GM21515 (cell line): ENCODE measurements at regions not wholly inside any gene's neighbourhood (a gene's known extent, or its start where the extent isn't known, plus 50 kb on each side); places are given as distances from the start of the nearest gene placed in this dataset.
"Not testable (repeated sequence)": the region's sequence is repeated elsewhere in the genome, so short reads cannot be mapped to it uniquely, and the experiment has no call there.

Experiments used
- ATAC-seq: cut with Tn5 transposase; IDR thresholded peaks from one replicate; pipeline ENCODE4 v1.9.1; 2021; ENCODE audit not compliant: unreplicated experiment

DNA sequence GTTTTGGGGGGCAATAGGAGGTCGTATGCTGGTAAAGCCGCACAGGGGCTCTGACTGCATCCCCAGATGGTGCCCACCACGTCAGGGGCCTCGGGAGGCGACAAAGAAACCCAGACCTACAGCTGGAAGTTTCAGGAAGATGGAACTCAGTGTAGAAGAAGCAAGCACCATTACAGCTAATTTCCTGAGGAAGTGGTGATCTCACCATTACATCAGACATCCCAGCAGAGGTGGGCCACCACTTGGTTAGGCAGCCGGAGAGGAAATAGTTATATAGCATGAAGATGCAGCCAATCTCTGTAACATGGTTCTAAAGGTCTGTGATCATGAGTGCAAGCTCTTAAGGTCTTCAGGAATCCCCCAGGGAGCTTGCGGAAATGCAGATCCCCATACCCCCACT, 127.3 kb upstream of the PCBD1 start:
- no peak for ATAC-seq

DNA sequence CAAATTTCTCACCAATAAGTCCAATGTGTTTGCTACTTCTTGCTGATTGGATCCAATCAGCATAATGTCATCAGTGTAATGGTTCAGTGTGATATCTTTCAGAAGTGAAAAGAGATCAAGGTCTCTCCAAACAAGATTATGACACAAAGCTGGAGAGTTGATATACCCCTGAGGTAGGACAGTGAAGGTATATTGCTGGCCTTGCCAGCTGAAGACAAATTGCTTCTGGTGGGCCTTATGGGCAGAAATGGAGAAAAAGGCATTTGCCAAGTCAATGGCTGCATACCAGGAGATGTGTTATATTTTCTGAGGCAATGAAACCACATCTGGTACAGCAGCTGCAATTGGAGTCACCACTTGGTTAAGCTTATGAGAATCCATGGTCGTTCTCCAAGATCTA, 131.7 kb upstream of the PCBD1 start:
- ATAC-seq = not testable (repeated sequence)

DNA sequence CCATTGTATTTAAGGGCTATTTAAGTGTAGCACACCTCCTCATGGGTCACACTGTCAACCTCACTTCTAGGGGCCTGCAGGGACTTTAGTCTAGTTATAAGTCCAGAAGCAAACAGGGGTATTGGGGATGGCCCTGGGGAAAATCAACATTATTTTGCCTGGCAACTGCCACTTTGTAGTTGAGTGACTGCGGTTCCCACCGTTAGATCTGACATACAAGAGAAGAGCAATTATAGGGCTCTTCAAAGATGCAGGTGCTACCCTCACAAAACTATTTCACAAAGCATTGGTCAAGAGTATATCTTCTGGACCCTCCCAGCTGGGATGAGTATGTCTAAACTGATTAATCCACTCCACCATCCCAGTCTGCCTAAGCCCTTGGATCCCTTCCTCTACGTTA, 133.0 kb upstream of the PCBD1 start:
- no peak for ATAC-seq

DNA sequence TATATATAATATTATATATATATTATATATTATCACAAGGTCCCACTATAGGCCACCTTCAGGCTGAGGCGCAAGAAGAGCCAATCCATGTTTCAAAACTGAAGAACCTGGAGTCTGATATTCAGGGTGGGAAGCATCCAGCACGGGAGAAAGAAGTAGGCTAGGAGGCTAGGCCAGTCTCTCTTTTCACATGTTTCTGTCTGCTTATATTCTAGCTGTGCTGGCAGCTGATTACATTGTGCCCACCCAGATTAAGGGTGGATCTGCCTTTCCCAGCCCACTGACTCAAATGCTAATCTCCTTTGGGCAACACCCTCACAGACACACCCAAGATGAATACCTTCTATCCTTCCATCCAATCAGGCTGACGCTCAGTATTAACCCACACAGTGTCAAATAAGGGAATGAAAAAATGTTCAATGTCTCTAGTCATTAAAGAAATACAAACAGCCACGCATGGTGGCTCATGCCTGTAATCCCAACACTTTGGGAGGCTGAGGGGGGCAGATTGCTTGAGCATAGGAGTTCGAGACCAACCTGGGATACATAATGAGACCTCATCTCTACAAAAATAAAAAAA, 135.4 kb upstream of the PCBD1 start:
- ATAC-seq = no peak

DNA sequence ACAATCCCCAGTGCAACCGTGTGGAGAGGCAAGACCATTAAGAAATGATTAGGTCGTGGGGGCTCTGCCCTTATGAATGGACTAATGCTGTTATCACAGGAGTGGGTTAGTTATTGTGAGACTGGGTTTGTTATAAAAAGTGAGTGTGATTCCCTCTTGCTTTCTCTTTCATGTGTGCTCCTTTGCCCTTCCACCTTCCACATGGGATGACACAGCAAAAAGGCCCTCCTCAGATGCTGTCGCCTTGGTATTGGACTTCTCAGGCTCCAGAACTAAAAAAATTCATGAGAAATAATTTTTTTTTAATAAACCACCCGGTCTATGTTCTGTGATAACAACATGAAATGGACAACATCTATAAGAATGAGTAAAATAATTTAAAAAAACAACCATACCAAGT, 136.1 kb upstream of the PCBD1 start:
- no peak for ATAC-seq

DNA sequence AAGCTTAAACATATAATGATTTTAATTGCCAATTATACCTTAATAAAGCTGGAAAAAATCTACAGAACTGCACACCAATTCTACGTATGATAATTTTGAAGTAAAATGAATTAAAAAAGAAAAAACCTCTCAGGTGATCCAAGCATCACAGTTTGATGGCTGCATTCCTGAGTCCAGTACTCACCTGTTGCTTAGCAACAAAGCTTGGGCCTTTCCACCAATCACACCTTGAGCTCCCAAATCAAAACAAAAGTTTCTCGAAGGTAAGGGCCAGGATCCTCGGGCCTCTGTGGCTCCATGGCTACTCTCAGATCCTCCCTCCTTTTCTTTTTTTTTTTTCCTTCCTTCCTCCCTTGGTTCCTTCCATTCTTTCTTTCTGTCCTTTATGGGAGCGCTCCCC, 137.2 kb upstream of the PCBD1 start:
- no peak for ATAC-seq

DNA sequence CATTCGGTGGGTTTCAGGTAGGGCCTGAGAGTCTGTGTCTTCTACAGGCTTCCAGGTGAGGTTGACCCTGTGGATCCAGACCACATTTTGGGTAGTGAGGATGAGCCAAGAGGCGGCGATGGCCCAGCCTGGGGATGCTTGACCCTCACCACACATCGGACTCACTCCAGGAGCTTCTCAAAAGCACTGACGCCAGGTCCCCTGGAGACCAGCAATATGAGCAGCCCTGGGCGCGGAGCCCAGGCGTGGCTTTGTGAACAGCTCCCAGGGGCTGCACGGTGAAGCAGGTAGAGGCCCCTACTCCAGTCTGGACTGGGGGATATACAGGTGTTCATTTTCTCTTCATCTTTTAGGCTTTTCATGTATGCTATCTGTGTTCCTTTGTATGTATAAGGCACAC, 139.7 kb upstream of the PCBD1 start:
- no peak for ATAC-seq

DNA sequence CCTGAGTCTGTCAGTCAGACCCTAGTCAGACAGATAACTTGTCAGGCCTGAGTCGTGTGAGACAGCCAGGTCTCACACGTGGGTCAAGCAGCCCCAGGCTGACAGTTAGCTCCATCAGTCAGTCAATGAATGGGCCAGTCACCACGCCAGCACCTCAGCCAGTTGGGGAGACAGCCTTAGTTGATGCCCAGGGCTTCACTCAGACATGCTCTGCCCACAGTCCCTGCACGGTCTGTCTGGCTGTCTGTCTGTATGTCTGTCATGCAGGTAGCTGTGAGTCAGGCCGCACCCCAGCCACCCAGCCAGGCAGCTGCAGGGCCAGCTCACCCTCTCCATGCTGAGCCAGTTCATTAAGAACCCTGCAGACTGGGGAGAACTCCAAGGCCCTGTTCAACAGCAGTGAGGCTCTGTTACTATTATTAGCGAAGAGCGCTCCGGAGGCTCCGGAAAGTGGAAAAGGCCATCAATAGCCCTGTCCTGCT, 141.1 kb upstream of the PCBD1 start:
- no peak for ATAC-seq

DNA sequence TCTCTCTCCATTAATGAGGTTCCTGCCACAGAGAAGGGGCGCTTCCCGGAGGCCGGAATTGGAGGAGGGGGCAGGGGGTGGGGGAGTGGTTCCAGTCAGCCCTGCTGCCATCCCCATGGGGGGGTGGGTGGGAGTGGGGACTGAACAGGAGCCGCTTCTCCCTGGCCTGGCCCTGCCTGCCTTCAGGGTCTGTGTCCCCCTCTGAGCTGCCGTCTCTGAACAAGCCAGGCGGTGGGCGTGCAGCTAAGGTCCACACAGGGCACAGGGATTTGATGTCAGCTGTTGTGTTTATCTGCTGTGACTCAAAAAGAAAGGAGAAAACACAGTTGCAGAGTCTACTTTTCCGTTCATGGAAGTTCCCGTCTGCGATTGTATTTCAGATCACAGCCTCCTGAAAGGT, 141.5 kb upstream of the PCBD1 start:
- ATAC-seq = no peak

DNA sequence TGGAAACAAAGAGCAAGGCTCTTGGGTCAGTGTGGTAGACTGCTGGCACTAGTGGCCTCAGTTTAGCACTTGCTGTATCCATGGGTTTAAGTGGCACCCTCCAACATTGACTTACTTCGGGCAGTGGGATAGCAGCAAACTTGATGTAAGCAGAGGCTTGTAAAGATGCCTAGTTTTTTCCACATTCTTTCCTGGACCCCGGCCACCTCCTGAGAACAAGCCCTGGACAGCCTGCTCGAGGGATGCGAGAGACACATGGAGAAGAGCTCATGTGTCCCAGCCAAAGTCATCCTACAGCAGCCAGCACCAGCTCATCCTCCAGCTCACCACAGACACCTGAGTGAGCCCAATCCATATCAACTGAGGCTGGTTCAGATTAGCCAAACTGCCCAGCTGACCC, 142.7 kb upstream of the PCBD1 start:
- ATAC-seq = no peak

DNA sequence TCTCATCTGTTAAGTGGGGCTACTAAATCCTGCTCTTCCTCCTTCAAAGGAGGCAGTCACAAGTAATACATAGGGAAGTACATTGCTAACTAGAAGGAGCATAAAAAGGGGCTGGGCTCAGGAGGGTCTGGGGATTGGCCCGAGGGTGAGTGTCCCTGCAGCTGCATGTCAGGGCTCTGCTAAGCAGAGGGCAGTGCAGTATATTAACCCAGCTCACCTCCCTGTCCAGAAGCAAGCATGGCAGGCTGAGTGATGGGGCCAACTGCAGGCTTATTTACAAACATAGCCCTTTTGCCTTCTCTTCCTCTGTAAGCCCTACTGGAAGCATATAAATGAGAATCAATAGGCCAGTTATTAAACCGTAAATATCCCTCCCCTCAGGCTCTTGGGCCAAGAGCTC, 143.2 kb upstream of the PCBD1 start:
- no peak for ATAC-seq

DNA sequence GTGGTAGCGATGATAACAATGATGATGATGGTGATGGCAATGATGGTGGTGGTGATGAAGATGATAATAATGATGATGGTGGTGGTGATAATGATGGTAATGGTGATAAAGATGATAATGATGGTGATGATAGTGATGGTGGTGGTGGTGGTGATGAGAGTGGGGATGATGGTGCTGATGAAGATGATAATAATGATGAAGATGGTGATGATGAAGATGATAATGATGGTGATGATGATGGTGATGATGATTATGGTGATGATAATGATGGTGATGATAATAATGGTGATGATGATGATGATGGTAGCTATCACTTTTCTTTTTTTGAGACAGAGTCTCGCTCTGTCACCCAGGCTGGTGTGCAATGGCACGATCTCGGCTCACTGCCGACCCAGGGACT, 144.5 kb upstream of the PCBD1 start:
- ATAC-seq = no peak

DNA sequence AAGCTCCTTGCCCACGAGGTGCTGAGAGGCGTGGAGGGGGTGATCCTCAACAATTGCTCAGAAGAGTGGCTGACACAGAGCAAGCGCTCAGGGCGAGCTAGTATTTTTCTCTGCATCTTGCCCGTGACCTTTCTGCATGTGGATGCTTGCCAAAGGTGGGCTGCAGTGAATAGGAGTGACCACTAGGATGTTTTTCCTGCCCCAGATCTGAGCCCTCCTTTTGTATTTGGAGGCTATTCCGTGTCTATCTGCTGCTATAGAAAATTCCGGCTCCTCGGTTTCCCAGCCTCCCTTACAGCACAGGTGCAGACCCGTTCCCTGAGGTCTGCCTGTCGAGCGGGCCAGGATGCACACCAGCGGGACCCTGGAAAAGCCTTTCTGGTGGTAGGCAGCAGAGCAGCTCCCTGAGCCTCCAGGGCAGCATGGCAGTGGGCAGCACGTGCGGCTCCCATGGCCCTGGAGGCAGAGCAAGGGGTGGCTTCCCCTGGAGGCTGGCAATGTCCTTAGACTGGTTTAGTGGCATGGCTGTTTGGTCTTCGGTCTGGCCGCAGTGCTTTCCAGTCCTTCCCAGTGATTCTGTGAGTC, 145.1 kb upstream of the PCBD1 start:
- ATAC-seq = no peak

DNA sequence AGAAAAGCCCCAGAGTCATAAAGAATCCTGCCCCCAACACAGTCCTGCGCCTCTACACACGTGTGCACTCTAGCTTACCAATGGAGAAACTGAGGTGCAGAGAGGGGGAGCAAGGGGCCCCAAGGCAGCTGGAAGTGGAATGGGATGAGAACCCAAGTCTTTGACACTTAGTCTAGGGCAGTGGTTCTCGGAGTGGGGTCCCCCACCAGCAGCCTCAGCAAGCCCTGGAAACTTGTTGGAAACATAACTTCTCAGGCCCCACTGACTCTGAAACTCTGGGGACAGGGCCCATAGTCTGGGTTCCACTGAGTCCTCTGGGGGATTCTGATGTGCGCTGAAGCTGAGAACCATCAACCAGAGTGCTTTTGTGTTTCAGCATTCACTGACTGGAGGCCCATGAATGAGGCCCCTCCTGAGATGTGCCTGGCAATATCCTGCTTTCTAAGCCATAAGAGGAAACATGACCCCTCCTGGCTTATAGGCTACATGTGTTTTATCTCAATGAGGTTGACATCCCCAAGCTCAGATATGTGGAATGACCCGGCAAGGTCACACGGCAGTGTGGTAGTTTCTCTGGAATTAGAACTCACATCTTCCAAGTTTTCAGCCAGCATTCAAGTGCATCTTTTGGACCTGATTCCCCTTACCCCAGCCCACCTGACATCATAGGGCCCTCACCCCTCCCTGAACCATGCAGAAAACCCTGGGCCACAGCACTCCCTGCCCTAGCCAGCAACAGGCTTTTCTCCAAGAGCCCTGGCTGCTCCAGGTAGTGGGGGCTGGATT, 147.3 kb upstream of the PCBD1 start:
- no peak for ATAC-seq

DNA sequence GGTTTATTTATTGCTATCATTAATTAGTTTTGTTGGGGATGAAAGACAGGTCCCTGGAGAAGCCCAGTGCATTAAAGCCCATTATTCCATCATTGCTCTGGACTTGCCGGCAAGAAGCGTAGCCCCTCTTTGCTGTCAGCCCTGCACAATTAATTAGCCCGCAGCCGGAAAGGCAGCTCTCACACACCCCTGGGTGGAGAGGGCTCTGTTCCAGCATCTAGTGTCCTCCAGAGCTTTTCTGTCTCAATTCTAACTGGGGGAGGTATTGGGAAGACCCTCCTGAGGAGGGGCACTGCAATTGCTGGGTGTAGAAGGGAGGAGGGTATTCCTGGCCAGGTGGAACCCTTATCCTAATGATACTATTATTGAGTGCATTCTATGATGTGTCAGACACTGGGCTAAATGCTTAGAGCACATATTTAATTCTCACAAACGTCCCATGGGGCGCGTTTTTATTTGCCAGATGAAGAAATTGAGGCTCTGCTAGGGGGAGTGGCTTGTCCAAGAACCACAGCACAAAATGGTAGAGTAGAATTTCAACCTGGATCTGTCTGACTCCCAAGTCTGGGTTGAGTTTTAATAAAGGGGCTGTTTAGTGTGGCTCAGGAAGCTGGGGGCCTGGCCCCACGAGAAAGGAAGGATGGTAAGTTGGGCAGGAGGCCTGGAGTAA, 148.1 kb upstream of the PCBD1 start:
- ATAC-seq = no peak

DNA sequence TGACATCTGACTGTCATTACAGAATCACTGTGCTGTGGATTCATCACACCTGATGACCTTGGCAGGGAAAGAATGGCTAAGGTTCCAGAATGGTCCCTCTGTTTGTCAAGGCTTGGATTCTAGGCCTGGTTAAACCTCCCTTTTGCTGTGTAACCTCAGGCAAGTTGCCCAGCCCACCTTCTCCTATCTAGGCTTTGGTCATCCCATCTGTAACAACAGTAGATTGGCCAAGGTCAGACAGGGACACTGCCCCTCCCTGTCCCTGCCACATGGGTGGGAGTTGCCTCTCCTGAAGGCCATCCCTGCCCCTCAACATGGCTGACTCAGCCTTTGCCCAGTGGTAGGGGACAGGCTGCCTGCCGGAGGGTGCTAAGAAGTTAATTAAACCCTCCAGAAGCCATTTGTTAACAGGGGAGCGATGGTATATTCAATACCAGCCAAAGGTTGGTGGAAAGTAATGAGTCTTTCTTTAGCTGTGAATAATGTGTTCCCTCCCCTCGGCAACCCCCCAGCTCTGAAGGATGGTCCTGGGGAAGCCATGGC, 149.8 kb upstream of the PCBD1 start:
- no peak for ATAC-seq

DNA sequence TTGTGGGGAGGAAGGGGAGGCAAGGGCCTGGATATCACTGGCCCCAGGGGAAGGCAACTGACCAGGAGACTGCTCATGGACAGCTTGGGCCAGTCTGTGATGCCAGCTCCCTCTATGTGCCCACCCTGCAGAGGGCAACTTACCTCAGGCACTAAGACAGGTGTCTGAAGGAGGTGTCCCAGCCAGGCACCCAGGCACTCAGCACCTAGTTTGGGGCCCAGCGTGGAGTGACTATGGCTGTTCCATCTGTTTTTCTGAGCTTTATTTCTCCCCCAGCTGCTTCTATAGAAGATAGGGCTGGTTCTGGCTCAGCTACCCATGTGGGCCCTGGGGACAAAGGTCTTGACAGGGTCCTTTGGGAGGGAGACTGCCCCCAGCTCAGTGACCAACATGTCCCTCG, 150.6 kb upstream of the PCBD1 start:
- ATAC-seq = no peak

DNA sequence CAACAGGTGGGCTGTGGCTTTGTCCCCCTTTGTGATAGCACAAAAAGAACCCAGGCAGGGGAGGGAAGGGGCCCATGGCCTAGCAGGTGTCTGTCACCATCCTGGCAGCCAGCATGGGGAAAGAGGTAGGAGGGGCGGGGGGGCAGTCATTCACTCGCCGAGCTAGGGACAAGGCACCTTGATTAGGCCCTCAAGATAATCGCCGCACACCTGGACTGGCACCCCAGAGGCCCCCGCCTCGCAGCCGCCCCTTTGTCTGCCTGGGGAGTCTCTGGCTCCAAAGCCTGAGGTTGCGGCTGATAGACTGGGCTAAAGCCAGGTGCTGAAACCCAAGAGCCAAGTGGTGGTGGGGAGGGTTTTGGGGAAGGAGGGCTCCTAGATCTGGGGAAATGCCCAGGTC, 151.2 kb upstream of the PCBD1 start:
- ATAC-seq = no peak

DNA sequence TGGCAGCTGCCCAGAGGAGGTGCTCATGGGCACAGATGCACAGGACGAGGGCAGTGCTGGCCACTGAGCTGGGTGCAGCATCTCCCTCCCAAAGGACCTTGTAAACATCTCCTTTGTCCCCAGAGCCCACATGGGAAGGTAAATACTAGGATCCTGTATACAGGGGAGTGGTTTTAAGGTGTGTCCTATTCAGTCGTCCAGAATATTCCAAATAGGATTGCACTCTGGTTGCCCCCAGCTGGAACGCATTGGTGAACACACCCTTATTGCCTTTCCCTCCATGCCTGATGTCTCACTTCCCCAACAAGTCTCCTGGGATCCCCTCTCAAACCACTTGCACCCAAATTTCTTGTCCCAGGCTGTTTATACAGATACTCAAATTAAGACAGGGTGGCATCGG, 152.0 kb upstream of the PCBD1 start:
- no peak for ATAC-seq

DNA sequence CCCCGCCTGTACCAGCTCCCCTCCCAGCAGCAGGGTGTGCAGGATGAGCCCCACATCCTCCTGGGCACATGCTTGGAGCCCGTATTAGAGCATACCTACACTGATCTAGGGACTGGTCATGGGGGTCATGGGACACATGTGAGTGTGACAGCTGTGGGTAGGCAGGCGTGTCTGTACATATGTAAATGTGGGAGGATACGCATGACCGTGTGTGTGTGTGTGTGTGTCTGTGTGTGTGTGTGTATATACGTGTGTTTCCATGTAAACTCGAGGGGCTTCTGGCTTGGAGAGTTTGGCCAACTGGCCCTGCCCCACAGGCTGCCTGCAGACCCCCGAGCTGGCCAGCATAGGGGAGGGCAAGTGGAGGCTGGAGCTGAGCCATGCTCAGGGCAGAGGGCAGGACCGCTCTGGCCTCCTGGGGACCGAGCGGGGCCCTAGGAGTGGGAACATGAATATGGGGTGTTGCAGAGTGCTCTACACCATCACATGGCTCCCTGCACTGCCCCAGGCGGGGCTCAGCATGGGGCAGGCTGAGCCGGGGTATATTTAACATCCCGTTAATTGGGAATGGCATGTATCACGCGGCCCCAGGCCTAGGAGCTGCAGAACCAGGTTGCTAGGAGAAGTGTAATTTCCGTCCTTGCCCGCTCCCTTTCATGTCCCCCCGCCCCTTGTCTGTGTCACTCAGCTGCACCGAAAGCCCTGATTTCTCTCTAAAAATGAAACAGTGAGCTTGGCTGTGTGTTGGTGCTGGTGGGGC, 152.7 kb upstream of the PCBD1 start:
- ATAC-seq = no peak

DNA sequence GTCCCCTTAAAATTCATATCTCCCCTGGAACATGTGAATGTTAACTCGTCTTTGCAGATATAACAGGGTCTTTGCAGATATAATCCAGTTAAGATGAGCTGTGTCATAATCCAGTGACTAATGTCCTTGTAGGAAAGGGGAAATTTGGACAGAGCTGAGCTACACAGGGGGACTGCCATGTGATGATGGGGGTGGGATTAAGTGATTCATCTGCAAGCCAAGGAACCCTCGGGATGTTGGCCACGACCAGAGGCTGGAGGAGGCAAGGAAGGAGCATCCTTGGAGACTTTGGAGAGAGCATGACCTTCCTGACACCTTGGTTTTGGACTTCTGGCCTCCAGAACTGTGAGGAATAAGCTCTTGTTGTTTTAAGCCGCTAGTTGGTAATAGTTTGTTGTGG, 153.9 kb upstream of the PCBD1 start:
- ATAC-seq = no peak
